ENCODE measurements at regions not wholly inside any gene's neighbourhood (a gene's known extent, or its start where the extent isn't known, plus 50 kb on each side); places are given as distances from the start of the nearest gene placed in this dataset.
A peak's percentile ranks its signal among the peaks of the same experiment; 100 is the strongest.

- Histone ChIP-seq H3K4me3 (ENCODE audit: low read depth, low read length) (no peak overlapping the region), H3K9me3 (ENCODE audit: control insufficient read depth, insufficient read depth, low read length) (no peaks in the 10 kb centered on the region), H3K4me1 (ENCODE audit: control insufficient read depth, insufficient read depth, low read length) (no peaks in the 10 kb centered on the region), H3K27ac (ENCODE audit: low read depth, low read length) (no peak overlapping the region), H3K27me3 (ENCODE audit: control insufficient read depth, insufficient read depth, low read length) (no peaks in the 10 kb centered on the region), H3K36me3 (ENCODE audit: control insufficient read depth, insufficient read depth, low read length) (no peaks in the 10 kb centered on the region)
- 50% methylated on average over 1 of the region's 4 CpGs for WGBS (ENCODE audit: insufficient coverage)
- DNase-seq (ENCODE audit: low read depth in 4 of 6, low spot score in 6 of 6), result no peak
These were observed 788.4 kb upstream of the GALNTL6 start for GRCh38 chr4:171024720-171025303.

- Histone ChIP-seq H3K27me3 (ENCODE audit: control insufficient read depth, insufficient read depth, low read length) (no peaks in the 10 kb centered on the region), H3K36me3 (ENCODE audit: control insufficient read depth, insufficient read depth, low read length) (no peaks in the 10 kb centered on the region), H3K4me3 (ENCODE audit: low read depth, low read length) (no peak overlapping the region), H3K4me1 (ENCODE audit: control insufficient read depth, insufficient read depth, low read length) (no peaks in the 10 kb centered on the region), H3K9me3 (ENCODE audit: control insufficient read depth, insufficient read depth, low read length) (no peaks in the 10 kb centered on the region), H3K27ac (ENCODE audit: low read depth, low read length) (no peak overlapping the region)
- WGBS (ENCODE audit: insufficient coverage), result no CpG with 5 or more reads among the region's 3 CpGs
- DNase-seq (ENCODE audit: low read depth in 4 of 6, low spot score in 6 of 6), result no peak
These were observed 790.4 kb upstream of the GALNTL6 start for GRCh38 chr4:171022824-171023230.

- WGBS (ENCODE audit: insufficient coverage), result no CpG with 5 or more reads among the region's 1 CpG
- Histone ChIP-seq H3K27me3 (ENCODE audit: control insufficient read depth, insufficient read depth, low read length) (no peaks in the 10 kb centered on the region), H3K4me1 (ENCODE audit: control insufficient read depth, insufficient read depth, low read length) (no peaks in the 10 kb centered on the region), H3K9me3 (ENCODE audit: control insufficient read depth, insufficient read depth, low read length) (no peaks in the 10 kb centered on the region), H3K27ac (ENCODE audit: low read depth, low read length) (no peak overlapping the region), H3K4me3 (ENCODE audit: low read depth, low read length) (no peak overlapping the region), H3K36me3 (ENCODE audit: control insufficient read depth, insufficient read depth, low read length) (no peaks in the 10 kb centered on the region)
- peak in 1 of 6 donors; percentile 23 for DNase-seq (ENCODE audit: low read depth in 4 of 6, low spot score in 6 of 6)
These were observed 795.6 kb upstream of the GALNTL6 start for GRCh38 chr4:171017593-171017992.

- DNase-seq (ENCODE audit: low read depth in 4 of 6, low spot score in 6 of 6), result no peak
- Histone ChIP-seq H3K27me3 (ENCODE audit: control insufficient read depth, insufficient read depth, low read length) (no peaks in the 10 kb centered on the region), H3K9me3 (ENCODE audit: control insufficient read depth, insufficient read depth, low read length) (no peaks in the 10 kb centered on the region), H3K36me3 (ENCODE audit: control insufficient read depth, insufficient read depth, low read length) (no peaks in the 10 kb centered on the region), H3K4me3 (ENCODE audit: low read depth, low read length) (no peak overlapping the region), H3K27ac (ENCODE audit: low read depth, low read length) (no peak overlapping the region), H3K4me1 (ENCODE audit: control insufficient read depth, insufficient read depth, low read length) (no peaks in the 10 kb centered on the region)
- WGBS (ENCODE audit: insufficient coverage), result no CpG with 5 or more reads among the region's 2 CpGs
These were observed 797.1 kb upstream of the GALNTL6 start for GRCh38 chr4:171016145-171016544.

GRCh38 chr4:171015441-171015840, 797.8 kb upstream of the GALNTL6 start:
- Histone ChIP-seq H3K4me1 (ENCODE audit: control insufficient read depth, insufficient read depth, low read length) (no peaks in the 10 kb centered on the region), H3K36me3 (ENCODE audit: control insufficient read depth, insufficient read depth, low read length) (no peaks in the 10 kb centered on the region), H3K27ac (ENCODE audit: low read depth, low read length) (no peak overlapping the region), H3K4me3 (ENCODE audit: low read depth, low read length) (no peak overlapping the region), H3K27me3 (ENCODE audit: control insufficient read depth, insufficient read depth, low read length) (no peaks in the 10 kb centered on the region), H3K9me3 (ENCODE audit: control insufficient read depth, insufficient read depth, low read length) (no peaks in the 10 kb centered on the region)
- WGBS (ENCODE audit: insufficient coverage), result no CpG with 5 or more reads among the region's 1 CpG
- no peak for DNase-seq (ENCODE audit: low read depth in 4 of 6, low spot score in 6 of 6)

- WGBS (ENCODE audit: insufficient coverage), result no CpG with 5 or more reads among the region's 3 CpGs
- Histone ChIP-seq H3K27me3 (ENCODE audit: control insufficient read depth, insufficient read depth, low read length) (no peaks in the 10 kb centered on the region), H3K36me3 (ENCODE audit: control insufficient read depth, insufficient read depth, low read length) (no peaks in the 10 kb centered on the region), H3K4me1 (ENCODE audit: control insufficient read depth, insufficient read depth, low read length) (no peaks in the 10 kb centered on the region), H3K4me3 (ENCODE audit: low read depth, low read length) (no peak overlapping the region), H3K27ac (ENCODE audit: low read depth, low read length) (no peak overlapping the region), H3K9me3 (ENCODE audit: control insufficient read depth, insufficient read depth, low read length) (no peaks in the 10 kb centered on the region)
- no peak for DNase-seq (ENCODE audit: low read depth in 4 of 6, low spot score in 6 of 6)
These were observed 805.4 kb upstream of the GALNTL6 start for GRCh38 chr4:171007618-171008390.

- WGBS (ENCODE audit: insufficient coverage), result no CpG with 5 or more reads among the region's 1 CpG
- Histone ChIP-seq H3K27ac (ENCODE audit: low read depth, low read length) (no peak overlapping the region), H3K36me3 (ENCODE audit: control insufficient read depth, insufficient read depth, low read length) (no peaks in the 10 kb centered on the region), H3K27me3 (ENCODE audit: control insufficient read depth, insufficient read depth, low read length) (no peaks in the 10 kb centered on the region), H3K4me3 (ENCODE audit: low read depth, low read length) (no peak overlapping the region), H3K4me1 (ENCODE audit: control insufficient read depth, insufficient read depth, low read length) (no peaks in the 10 kb centered on the region), H3K9me3 (ENCODE audit: control insufficient read depth, insufficient read depth, low read length) (no peaks in the 10 kb centered on the region)
- no peak for DNase-seq (ENCODE audit: low read depth in 4 of 6, low spot score in 6 of 6)
These were observed 811.0 kb upstream of the GALNTL6 start for GRCh38 chr4:171002246-171002645.

GRCh38 chr4:170990989-170991589, 822.1 kb upstream of the GALNTL6 start:
- Histone ChIP-seq H3K4me1 (ENCODE audit: control insufficient read depth, insufficient read depth, low read length) (no peaks in the 10 kb centered on the region), H3K27me3 (ENCODE audit: control insufficient read depth, insufficient read depth, low read length) (no peaks in the 10 kb centered on the region), H3K27ac (ENCODE audit: low read depth, low read length) (no peak overlapping the region), H3K4me3 (ENCODE audit: low read depth, low read length) (no peak overlapping the region), H3K9me3 (ENCODE audit: control insufficient read depth, insufficient read depth, low read length) (no peaks in the 10 kb centered on the region), H3K36me3 (ENCODE audit: control insufficient read depth, insufficient read depth, low read length) (no peaks in the 10 kb centered on the region)
- WGBS (ENCODE audit: insufficient coverage), result 14% methylated on average over 2 of the region's 8 CpGs
- DNase-seq (ENCODE audit: low read depth in 4 of 6, low spot score in 6 of 6), result peak in 2 of 6 donors; percentile 28 to 43

GRCh38 chr4:170988446-170988845, 824.8 kb upstream of the GALNTL6 start:
- no peaks in the 10 kb centered on the region for H3K4me1 ChIP-seq (ENCODE audit: control insufficient read depth, insufficient read depth, low read length)
- H3K27ac ChIP-seq (ENCODE audit: low read depth, low read length), result no peak overlapping the region
- H3K27me3 ChIP-seq (ENCODE audit: control insufficient read depth, insufficient read depth, low read length), result no peaks in the 10 kb centered on the region
- no peaks in the 10 kb centered on the region for H3K9me3 ChIP-seq (ENCODE audit: control insufficient read depth, insufficient read depth, low read length)
- DNase-seq (ENCODE audit: low read depth in 4 of 6, low spot score in 6 of 6), result no peak
- no CpG with 5 or more reads among the region's 1 CpG for WGBS (ENCODE audit: insufficient coverage)
- no peaks in the 10 kb centered on the region for H3K36me3 ChIP-seq (ENCODE audit: control insufficient read depth, insufficient read depth, low read length)
- H3K4me3 ChIP-seq (ENCODE audit: low read depth, low read length), result no peak overlapping the region

GRCh38 chr4:170979736-170980135, 833.5 kb upstream of the GALNTL6 start:
- WGBS (ENCODE audit: insufficient coverage), result 80% methylated on average over 1 of the region's 6 CpGs
- H3K4me1 ChIP-seq (ENCODE audit: control insufficient read depth, insufficient read depth, low read length), result no peaks in the 10 kb centered on the region
- no peaks in the 10 kb centered on the region for H3K9me3 ChIP-seq (ENCODE audit: control insufficient read depth, insufficient read depth, low read length)
- no peaks in the 10 kb centered on the region for H3K27me3 ChIP-seq (ENCODE audit: control insufficient read depth, insufficient read depth, low read length)
- H3K27ac ChIP-seq (ENCODE audit: low read depth, low read length), result no peak overlapping the region
- H3K4me3 ChIP-seq (ENCODE audit: low read depth, low read length), result no peak overlapping the region
- DNase-seq (ENCODE audit: low read depth in 4 of 6, low spot score in 6 of 6), result peak in 1 of 6 donors; percentile 0
- no peaks in the 10 kb centered on the region for H3K36me3 ChIP-seq (ENCODE audit: control insufficient read depth, insufficient read depth, low read length)

Data from spinal cord (tissue), 9 donors.